Sigmoid colon (tissue), 3 donors: ENCODE measurements at regions not wholly inside any gene's neighbourhood (a gene's known extent, or its start where the extent isn't known, plus 50 kb on each side); places are given as distances from the start of the nearest gene placed in this dataset.

ENCODE experiments used
- CTCF ChIP-seq, 4 experiments: fragments of 450-650 bp in 3 of 4; fragments of 200-600 bp in 1 of 4; IDR thresholded peaks; one replicate each; pipeline ENCODE4 v1.5.1; 2016 to 2019; ENCODE audit warnings: antibody characterized with exemption in 4 of 4, mild to moderate bottlenecking in 3 of 4, moderate library complexity in 2 of 4
- POLR2A ChIP-seq, 2 donors: fragments of 450-650 bp; IDR thresholded peaks; one replicate each; pipeline ENCODE4 v1.6.1; 2016; ENCODE audit warnings: antibody characterized with exemption in 2 of 2, mild to moderate bottlenecking in 2 of 2, moderate library complexity in 2 of 2

- TF ChIP-seq CTCF (IDR thresholded peaks at IDR 0.05) (no peak), POLR2A (IDR thresholded peaks at IDR 0.05) (no peak)
Measured at GRCh38 chr14:86541972-86542371, 1012.0 kb downstream of the FLRT2 start.
